H9 (cell line): ENCODE measurements at regions not wholly inside any gene's neighbourhood (a gene's known extent, or its start where the extent isn't known, plus 50 kb on each side); places are given as distances from the start of the nearest gene placed in this dataset.

Source experiments
- DNase-seq: peaks from one replicate; pipeline ENCODE4 v3.0.0-alpha.2; 2017
- H2AFZ ChIP-seq: one replicate; pipeline ENCODE4 v1.6.1; 2013; ENCODE audit warnings: mild to moderate bottlenecking, low read length, control low read depth, moderate library complexity
- H2AK5ac ChIP-seq: 2 replicates; pipeline ENCODE4 v1.6.1; 2013; ENCODE audit warnings: low read length, control low read depth, mixed read lengths; ENCODE audit not compliant: insufficient read length
- H2BK120ac ChIP-seq: one replicate; pipeline ENCODE4 v1.6.1; 2013; ENCODE audit warnings: low read depth, mild to moderate bottlenecking, low read length, control low read depth, inconsistent platforms; ENCODE audit not compliant: poor library complexity, severe bottlenecking
- H2BK12ac ChIP-seq: 2 replicates; pipeline ENCODE4 v1.6.1; 2013; ENCODE audit warnings: low read length, control low read depth, mixed read lengths, low read depth; ENCODE audit not compliant: insufficient read length
- H2BK15ac ChIP-seq: 2 replicates; pipeline ENCODE4 v1.6.1; 2013; ENCODE audit warnings: low read depth, low read length, control low read depth
- H2BK20ac ChIP-seq: one replicate; pipeline ENCODE4 v1.6.1; 2013; ENCODE audit warnings: low read depth, mild to moderate bottlenecking, low read length, control low read depth, inconsistent platforms; ENCODE audit not compliant: poor library complexity, severe bottlenecking
- H2BK5ac ChIP-seq: 2 replicates; pipeline ENCODE4 v1.6.1; 2013; ENCODE audit warnings: low read length, control low read depth, mixed read lengths; ENCODE audit not compliant: insufficient read length
- H3K14ac ChIP-seq: 2 replicates; pipeline ENCODE4 v1.6.1; 2013; ENCODE audit warnings: low read length, control low read depth; ENCODE audit not compliant: insufficient read depth
- H3K18ac ChIP-seq: 2 replicates; pipeline ENCODE4 v1.6.1; 2013; ENCODE audit warnings: low read depth, mild to moderate bottlenecking, mixed read lengths, low read length, control low read depth; ENCODE audit not compliant: insufficient read length
- H3K23ac ChIP-seq: 2 replicates; pipeline ENCODE4 v1.6.1; 2013; ENCODE audit warnings: low read length, control low read depth, mixed read lengths, low read depth; ENCODE audit not compliant: insufficient read length
- H3K23me2 ChIP-seq: 2 replicates; pipeline ENCODE4 v1.6.1; 2013; ENCODE audit warnings: low read depth, mild to moderate bottlenecking, mixed read lengths, low read length, control low read depth; ENCODE audit not compliant: insufficient read length, poor library complexity, severe bottlenecking
- H3K27ac ChIP-seq: 2 replicates; pipeline ENCODE4 v1.5.1; 2013; ENCODE audit warnings: low read length, control low read depth, mixed read lengths, low read depth; ENCODE audit not compliant: insufficient read length
- H3K27me3 ChIP-seq: 2 replicates; pipeline ENCODE4 v1.6.1; 2013; ENCODE audit warnings: low read length, control low read depth, inconsistent platforms; ENCODE audit not compliant: insufficient read depth
- H3K4ac ChIP-seq: 2 replicates; pipeline ENCODE4 v1.6.1; 2013; ENCODE audit warnings: low read depth, mild to moderate bottlenecking, control low read depth, inconsistent platforms, low read length, moderate library complexity
- H3K4me1 ChIP-seq: 2 replicates; pipeline ENCODE4 v1.6.1; 2013; ENCODE audit warnings: low read length, control low read depth, inconsistent platforms; ENCODE audit not compliant: insufficient read depth
- H3K4me2 ChIP-seq: 2 replicates; pipeline ENCODE4 v1.6.1; 2013; ENCODE audit warnings: low read length, control low read depth, mixed read lengths; ENCODE audit not compliant: insufficient read length, insufficient read depth
- H3K56ac ChIP-seq: 2 replicates; pipeline ENCODE4 v1.6.1; 2013; ENCODE audit warnings: low read depth, mild to moderate bottlenecking, mixed read lengths, low read length, control low read depth; ENCODE audit not compliant: insufficient read length
- H3K79me1 ChIP-seq: 2 replicates; pipeline ENCODE4 v1.6.1; 2013; ENCODE audit warnings: low read depth, mild to moderate bottlenecking, moderate library complexity, low read length, control low read depth, inconsistent platforms; ENCODE audit not compliant: insufficient read depth, poor library complexity, severe bottlenecking
- H3K79me2 ChIP-seq: 2 replicates; pipeline ENCODE4 v1.6.1; 2013; ENCODE audit warnings: low read length, control low read depth, inconsistent platforms; ENCODE audit not compliant: insufficient read depth
- H3K9ac ChIP-seq: 2 replicates; pipeline ENCODE4 v1.6.1; 2013; ENCODE audit warnings: low read length, control low read depth, mixed read lengths; ENCODE audit not compliant: insufficient read length; ENCODE audit errors: extremely low read depth
- H3K9me3 ChIP-seq: one replicate; pipeline ENCODE4 v1.6.1; 2013; ENCODE audit warnings: low read depth, low read length, inconsistent platforms; ENCODE audit not compliant: control insufficient read depth
- H3T11ph ChIP-seq: one replicate; pipeline ENCODE4 v1.6.1; 2013; ENCODE audit warnings: mild to moderate bottlenecking, low read length, control low read depth, inconsistent platforms
- H4K20me1 ChIP-seq: one replicate; pipeline ENCODE4 v1.6.1; 2013; ENCODE audit not compliant: control insufficient read depth, insufficient read length, insufficient read depth
- H4K5ac ChIP-seq: 2 replicates; pipeline ENCODE4 v1.6.1; 2013; ENCODE audit warnings: low read depth, mild to moderate bottlenecking, mixed read lengths, low read length, control low read depth; ENCODE audit not compliant: insufficient read length
- H4K8ac ChIP-seq: replicated peaks from 2 replicates; pipeline ENCODE4 v1.6.1; 2013; ENCODE audit warnings: low read length, control low read depth, mixed read lengths, low read depth; ENCODE audit not compliant: insufficient read length
- H4K91ac ChIP-seq: 2 replicates; pipeline ENCODE4 v1.6.1; 2013; ENCODE audit warnings: low read depth, mild to moderate bottlenecking, moderate library complexity, mixed read lengths, low read length, control low read depth; ENCODE audit not compliant: insufficient read length
- H3K27ac Mint-ChIP-seq, 3 experiments: 2 replicates in 2 of 3; 3 replicates in 1 of 3; pipeline ENCODE4 v1.8.0; 2020 to 2021; ENCODE audit warnings: mixed read lengths in 3 of 3, mild to moderate bottlenecking in 1 of 3, moderate library complexity in 1 of 3
- H3K27me3 Mint-ChIP-seq: 2 replicates; pipeline ENCODE4 v1.8.0; 2021; ENCODE audit warnings: low read depth, mild to moderate bottlenecking, moderate library complexity, mixed read lengths
- H3K36me3 Mint-ChIP-seq, 3 experiments: 2 replicates in 2 of 3; 3 replicates in 1 of 3; pipeline ENCODE4 v1.8.0; 2020 to 2021; ENCODE audit warnings: low read depth in 3 of 3, mixed read lengths in 3 of 3; ENCODE audit not compliant: insufficient read depth in 1 of 3
- H3K4me1 Mint-ChIP-seq, 2 experiments: 2 replicates each; pipeline ENCODE4 v1.8.0; 2020; ENCODE audit warnings: mixed read lengths in 2 of 2
- H3K4me3 Mint-ChIP-seq, 2 experiments: 2 replicates in 1 of 2; 3 replicates in 1 of 2; pipeline ENCODE4 v1.8.0; 2020 to 2021; ENCODE audit warnings: mild to moderate bottlenecking in 2 of 2, mixed read lengths in 2 of 2, moderate library complexity in 1 of 2
- H3K9me3 Mint-ChIP-seq, 2 experiments: 2 replicates in 1 of 2; 3 replicates in 1 of 2; pipeline ENCODE4 v1.8.0; 2020; ENCODE audit warnings: mild to moderate bottlenecking in 2 of 2, mixed read lengths in 2 of 2, moderate library complexity in 1 of 2
- CTCF ChIP-seq: fragments of 200-600 bp; sonication (generic); conservative IDR thresholded peaks from 3 replicates; pipeline ENCODE4 v1.8.0; 2021; ENCODE audit warnings: antibody characterized with exemption, mild to moderate bottlenecking
- WGBS: extraction: QIAGEN DNeasy Blood & Tissue Kit; methylation state at CpG from one replicate; pipeline ENCODE4 v1.1.7; 2013; ENCODE audit warnings: missing lambda C conversion rate, low lambda C conversion rate, mixed read lengths; ENCODE audit not compliant: insufficient read length; ENCODE audit errors: extremely low coverage; 5-methylcytosine and 5-hydroxymethylcytosine counted together

- no peak overlapping the region for H3K4me2 ChIP-seq
- H3K4ac ChIP-seq, result no peak overlapping the region
- H3K79me1 ChIP-seq, result no peaks in the 10 kb centered on the region
- no peaks in the 10 kb centered on the region; a peak in 1 of 5 replicates for H3K9me3 Mint-ChIP-seq
- H3K23ac ChIP-seq, result no peak overlapping the region
- no peak overlapping the region for H2BK15ac ChIP-seq
- no peak for DNase-seq
- H4K8ac ChIP-seq, result no peak overlapping the region
- H2BK12ac ChIP-seq, result peak overlapping the region; percentile 97
- H3K79me2 ChIP-seq, result no peaks in the 10 kb centered on the region
- H4K20me1 ChIP-seq, result no peaks in the 10 kb centered on the region
- no peak overlapping the region for H2AFZ ChIP-seq
- H2BK5ac ChIP-seq, result peak overlapping the region; percentile 64
- no peak overlapping the region for H4K5ac ChIP-seq
- H3K56ac ChIP-seq, result no peak overlapping the region
- no peak overlapping the region for H3K4me3 Mint-ChIP-seq
- H2BK20ac ChIP-seq, result no peak overlapping the region
- H2BK120ac ChIP-seq, result no peak overlapping the region
- H3K9ac ChIP-seq, result peak overlapping the region; percentile 7
- no peaks in the 10 kb centered on the region; a peak in 1 of 7 replicates for H3K36me3 Mint-ChIP-seq
- peak overlapping the region; percentile 99 for H2AK5ac ChIP-seq
- no peak for TF ChIP-seq CTCF
- no CpG with 5 or more reads among the region's 2 CpGs for WGBS
- H3K18ac ChIP-seq, result peak overlapping the region; percentile 70
- no peaks in the 10 kb centered on the region for H3K27me3 ChIP-seq
- H3K14ac ChIP-seq, result peak overlapping the region; percentile 84; the same call in 1 of the 2 replicates
- H3K27ac ChIP-seq, result no peak overlapping the region
- H3K4me1 Mint-ChIP-seq, result peaks cover 55 to 65% of the 10 kb centered on the region in 2 experiments
- H4K91ac ChIP-seq, result no peak overlapping the region
- no peaks in the 10 kb centered on the region for H3K9me3 ChIP-seq
- H3K27ac Mint-ChIP-seq, result peak overlapping the region; percentile 34 to 92 (median 46); a peak in 6 of 7 replicates
- H3K27me3 Mint-ChIP-seq, result no peaks in the 10 kb centered on the region
- peaks cover 21% of the 10 kb centered on the region for H3K4me1 ChIP-seq
- H3K23me2 ChIP-seq, result no peaks in the 10 kb centered on the region
- no peak overlapping the region for H3T11ph ChIP-seq
These were observed 169.8 kb upstream of the JADE1 start for GRCh38 chr4:128639541-128640270.
